GM04504 (cell line): ENCODE measurements at regions not wholly inside any gene's neighbourhood (a gene's known extent, or its start where the extent isn't known, plus 50 kb on each side); places are given as distances from the start of the nearest gene placed in this dataset.
"Not testable (repeated sequence)": the region's sequence is repeated elsewhere in the genome, so short reads cannot be mapped to it uniquely, and the experiment has no call there.

Source experiments
- DNase-seq: peaks from one replicate; pipeline ENCODE4 v3.0.0-alpha.2; 2012; ENCODE audit warnings: low read depth

- DNase-seq = no peak
Observed at GRCh38 chr2:49306925-49307324, 152.6 kb upstream of the FSHR start.

- DNase-seq = not testable (repeated sequence)
Observed at GRCh38 chr2:49298693-49299092, 144.4 kb upstream of the FSHR start.

- no peak for DNase-seq
Observed at GRCh38 chr2:49298230-49298629, 143.9 kb upstream of the FSHR start.

GRCh38 chr2:49296107-49296867 is 142.0 kb upstream of the FSHR start:
- DNase-seq = no peak

GRCh38 chr2:49294225-49294624 is 139.9 kb upstream of the FSHR start:
- no peak for DNase-seq

- DNase-seq = no peak
Observed at GRCh38 chr2:49291619-49292018, 137.3 kb upstream of the FSHR start.

GRCh38 chr2:49289711-49290110 is 135.4 kb upstream of the FSHR start:
- DNase-seq = no peak

- DNase-seq = no peak
Observed at GRCh38 chr2:49288902-49289700, 134.8 kb upstream of the FSHR start.

- no peak for DNase-seq
Observed at GRCh38 chr2:49288113-49288705, 133.9 kb upstream of the FSHR start.

GRCh38 chr2:49286726-49287125 is 132.4 kb upstream of the FSHR start:
- DNase-seq = no peak

GRCh38 chr2:49286045-49286444 is 131.7 kb upstream of the FSHR start:
- no peak for DNase-seq

- DNase-seq = no peak
Observed at GRCh38 chr2:49278561-49278960, 124.2 kb upstream of the FSHR start.

GRCh38 chr2:49278141-49278540 is 123.8 kb upstream of the FSHR start:
- no peak for DNase-seq

GRCh38 chr2:49271060-49271606 is 116.8 kb upstream of the FSHR start:
- no peak for DNase-seq

- no peak for DNase-seq
Observed at GRCh38 chr2:49270091-49270490, 115.8 kb upstream of the FSHR start.

GRCh38 chr2:49265471-49265870 is 111.2 kb upstream of the FSHR start:
- no peak for DNase-seq

- no peak for DNase-seq
Observed at GRCh38 chr2:49262801-49263560, 108.7 kb upstream of the FSHR start.

- DNase-seq = no peak
Observed at GRCh38 chr2:49261781-49262180, 107.5 kb upstream of the FSHR start.

- DNase-seq = no peak
Observed at GRCh38 chr2:49260979-49261538, 106.7 kb upstream of the FSHR start.

- DNase-seq = no peak
Observed at GRCh38 chr2:49259926-49260325, 105.6 kb upstream of the FSHR start.

GRCh38 chr2:49255409-49255971 is 101.2 kb upstream of the FSHR start:
- no peak for DNase-seq
